ENCODE measurements at regions not wholly inside any gene's neighbourhood (a gene's known extent, or its start where the extent isn't known, plus 50 kb on each side); places are given as distances from the start of the nearest gene placed in this dataset.
"Not testable (repeated sequence)": the region's sequence is repeated elsewhere in the genome, so short reads cannot be mapped to it uniquely, and the experiment has no call there.

- H2BK120ac ChIP-seq (ENCODE audit: low read depth, low read length, poor library complexity, severe bottlenecking); H3K18ac ChIP-seq (ENCODE audit: insufficient read length, low read depth, low read length); H3K4me3 Mint-ChIP-seq; H3K9me3 ChIP-seq (ENCODE audit: control insufficient read depth, low read depth, low read length); H2BK12ac ChIP-seq (ENCODE audit: insufficient read length, low read depth, low read length); H3K4me1 Mint-ChIP-seq; H3K23ac ChIP-seq (ENCODE audit: insufficient read length, low read depth, low read length); H3K27me3 Mint-ChIP-seq (ENCODE audit: low read depth); H3K4me2 ChIP-seq (ENCODE audit: insufficient read depth, insufficient read length, low read length); H4K5ac ChIP-seq (ENCODE audit: insufficient read length, low read depth, low read length); H3K27ac Mint-ChIP-seq; H3K9ac ChIP-seq (ENCODE audit: extremely low read depth, insufficient read length, low read length); H3T11ph ChIP-seq (ENCODE audit: low read length); H2BK5ac ChIP-seq (ENCODE audit: insufficient read length, low read length); H3K27ac ChIP-seq (ENCODE audit: insufficient read length, low read depth, low read length); H4K8ac ChIP-seq (replicated peaks; ENCODE audit: insufficient read length, low read depth, low read length); H4K91ac ChIP-seq (ENCODE audit: insufficient read length, low read depth, low read length); H3K4me1 ChIP-seq (ENCODE audit: insufficient read depth, low read length); H3K27me3 ChIP-seq (ENCODE audit: insufficient read depth, low read length); H3K79me2 ChIP-seq (ENCODE audit: insufficient read depth, low read length); H3K9me3 Mint-ChIP-seq; H3K79me1 ChIP-seq (ENCODE audit: insufficient read depth, low read depth, low read length, poor library complexity, severe bottlenecking); H3K56ac ChIP-seq (ENCODE audit: insufficient read length, low read depth, low read length); H2BK15ac ChIP-seq (ENCODE audit: low read depth, low read length); H2AK5ac ChIP-seq (ENCODE audit: insufficient read length, low read length); H3K4ac ChIP-seq (ENCODE audit: low read depth, low read length); H2BK20ac ChIP-seq (ENCODE audit: low read depth, low read length, poor library complexity, severe bottlenecking); H3K14ac ChIP-seq (ENCODE audit: insufficient read depth, low read length); H2AFZ ChIP-seq (ENCODE audit: low read length); H4K20me1 ChIP-seq (ENCODE audit: control insufficient read depth, insufficient read depth, insufficient read length); H3K36me3 Mint-ChIP-seq (ENCODE audit: insufficient read depth in 1 of 3, low read depth in 3 of 3); H3K23me2 ChIP-seq (ENCODE audit: insufficient read length, low read depth, low read length, poor library complexity, severe bottlenecking): not testable (repeated sequence)
- DNase-seq, result peak; percentile 29
- peak; percentile 44; the same call in 2 of the 3 replicates for TF ChIP-seq CTCF (conservative IDR thresholded peaks at IDR 0.05)
- WGBS (ENCODE audit: extremely low coverage, insufficient read length, low lambda C conversion rate), result no CpG with 5 or more reads among the region's 3 CpGs
Observed at GRCh38 chr6:60444532-60444931, 1841.5 kb downstream of the KHDRBS2 start.

GRCh38 chr6:60439709-60440108 lies 1846.3 kb downstream of the KHDRBS2 start:
- H2BK20ac ChIP-seq (ENCODE audit: low read depth, low read length, poor library complexity, severe bottlenecking); DNase-seq; H2BK15ac ChIP-seq (ENCODE audit: low read depth, low read length); H4K5ac ChIP-seq (ENCODE audit: insufficient read length, low read depth, low read length); H3K23ac ChIP-seq (ENCODE audit: insufficient read length, low read depth, low read length); H4K91ac ChIP-seq (ENCODE audit: insufficient read length, low read depth, low read length); H3K4me1 ChIP-seq (ENCODE audit: insufficient read depth, low read length); H3K4ac ChIP-seq (ENCODE audit: low read depth, low read length); H3K79me1 ChIP-seq (ENCODE audit: insufficient read depth, low read depth, low read length, poor library complexity, severe bottlenecking); H2AK5ac ChIP-seq (ENCODE audit: insufficient read length, low read length); H3K79me2 ChIP-seq (ENCODE audit: insufficient read depth, low read length); H2BK5ac ChIP-seq (ENCODE audit: insufficient read length, low read length); H2BK120ac ChIP-seq (ENCODE audit: low read depth, low read length, poor library complexity, severe bottlenecking); H4K8ac ChIP-seq (replicated peaks; ENCODE audit: insufficient read length, low read depth, low read length); H3K27ac ChIP-seq (ENCODE audit: insufficient read length, low read depth, low read length); H3T11ph ChIP-seq (ENCODE audit: low read length); H3K27ac Mint-ChIP-seq; H2BK12ac ChIP-seq (ENCODE audit: insufficient read length, low read depth, low read length); H3K14ac ChIP-seq (ENCODE audit: insufficient read depth, low read length); H2AFZ ChIP-seq (ENCODE audit: low read length); H3K27me3 ChIP-seq (ENCODE audit: insufficient read depth, low read length); H3K4me1 Mint-ChIP-seq; H3K4me2 ChIP-seq (ENCODE audit: insufficient read depth, insufficient read length, low read length); H3K27me3 Mint-ChIP-seq (ENCODE audit: low read depth); H3K56ac ChIP-seq (ENCODE audit: insufficient read length, low read depth, low read length); H3K23me2 ChIP-seq (ENCODE audit: insufficient read length, low read depth, low read length, poor library complexity, severe bottlenecking); H3K4me3 Mint-ChIP-seq; H3K18ac ChIP-seq (ENCODE audit: insufficient read length, low read depth, low read length); H4K20me1 ChIP-seq (ENCODE audit: control insufficient read depth, insufficient read depth, insufficient read length); H3K9me3 ChIP-seq (ENCODE audit: control insufficient read depth, low read depth, low read length); H3K9ac ChIP-seq (ENCODE audit: extremely low read depth, insufficient read length, low read length): not testable (repeated sequence)
- Mint-ChIP-seq H3K36me3 (ENCODE audit: insufficient read depth in 1 of 3, low read depth in 3 of 3) (peaks cover 5 to 18% (median 10%) of the 10 kb centered on the region in 3 experiments), H3K9me3 (peaks cover 14 to 19% of the 10 kb centered on the region in 2 experiments)
- no CpG with 5 or more reads among the region's 3 CpGs for WGBS (ENCODE audit: extremely low coverage, insufficient read length, low lambda C conversion rate)
